KMS-11 (cell line): ENCODE measurements at regions not wholly inside any gene's neighbourhood (a gene's known extent, or its start where the extent isn't known, plus 50 kb on each side); places are given as distances from the start of the nearest gene placed in this dataset.

ENCODE experiments used
- H2AFZ ChIP-seq: fragments of 200-600 bp; sonication (generic); 2 replicates; pipeline ENCODE4 v1.6.1; 2016; ENCODE audit warnings: antibody characterized with exemption, mixed run types, low read depth
- H3K27ac ChIP-seq: fragments of 200-600 bp; sonication (generic); 2 replicates; pipeline ENCODE4 v1.6.1; 2016; ENCODE audit warnings: mild to moderate bottlenecking, mixed run types
- H3K27me3 ChIP-seq: fragments of 200-600 bp; sonication (generic); 2 replicates; pipeline ENCODE4 v1.6.1; 2017; ENCODE audit warnings: mild to moderate bottlenecking, low read depth, mixed run types, moderate library complexity; ENCODE audit not compliant: insufficient read depth
- H3K36me3 ChIP-seq: fragments of 200-600 bp; sonication (generic); 2 replicates; pipeline ENCODE4 v1.6.1; 2017; ENCODE audit warnings: mild to moderate bottlenecking, mixed run types; ENCODE audit not compliant: insufficient read depth
- H3K4me1 ChIP-seq: fragments of 200-600 bp; sonication (generic); 2 replicates; pipeline ENCODE4 v1.6.1; 2016; ENCODE audit warnings: mild to moderate bottlenecking, low read depth, mixed run types; ENCODE audit not compliant: poor library complexity, severe bottlenecking
- H3K4me2 ChIP-seq: fragments of 200-600 bp; sonication (generic); 2 replicates; pipeline ENCODE4 v1.7.0; 2016; ENCODE audit warnings: mild to moderate bottlenecking, mixed run types
- H3K4me3 ChIP-seq: fragments of 200-600 bp; sonication (generic); IDR thresholded peaks from 2 replicates; pipeline ENCODE4 v1.6.1; 2017; ENCODE audit warnings: low read depth, low read length, mixed read lengths; ENCODE audit not compliant: insufficient read depth
- H3K79me2 ChIP-seq: fragments of 200-600 bp; sonication (generic); 2 replicates; pipeline ENCODE4 v1.6.1; 2016; ENCODE audit warnings: low read depth, mixed run types; ENCODE audit not compliant: insufficient read depth
- H3K9ac ChIP-seq: fragments of 200-600 bp; sonication (generic); 2 replicates; pipeline ENCODE4 v1.6.1; 2016; ENCODE audit warnings: mild to moderate bottlenecking, mixed run types
- H4K20me1 ChIP-seq: fragments of 200-600 bp; sonication (generic); 2 replicates; pipeline ENCODE4 v1.6.1; 2016; ENCODE audit warnings: mild to moderate bottlenecking, mixed run types; ENCODE audit not compliant: insufficient read depth
- CTCF ChIP-seq: fragments of 200-600 bp; sonication (generic); conservative IDR thresholded peaks from 2 replicates; pipeline ENCODE4 v1.6.1; 2017; ENCODE audit warnings: low read depth, mild to moderate bottlenecking, antibody characterized with exemption, low read length, moderate library complexity, mixed read lengths

GRCh38 chr15:70437882-70438451 lies 325.4 kb downstream of the UACA start:
- no peaks in the 10 kb centered on the region for H3K36me3 ChIP-seq
- no peak overlapping the region for H3K4me2 ChIP-seq
- no peak overlapping the region for H3K4me3 ChIP-seq
- TF ChIP-seq CTCF, result no peak
- no peak overlapping the region for H3K27ac ChIP-seq
- H3K27me3 ChIP-seq, result no peaks in the 10 kb centered on the region
- H2AFZ ChIP-seq, result no peak overlapping the region
- no peaks in the 10 kb centered on the region for H3K79me2 ChIP-seq
- peaks cover 42% of the 10 kb centered on the region for H3K4me1 ChIP-seq
- no peak overlapping the region for H3K9ac ChIP-seq
- no peaks in the 10 kb centered on the region for H4K20me1 ChIP-seq

GRCh38 chr15:70437089-70437488 lies 326.3 kb downstream of the UACA start:
- Histone ChIP-seq H3K4me2 (peak overlapping the region; percentile 55; the same call in 1 of the 2 replicates), H3K4me3 (no peak overlapping the region), H2AFZ (peak overlapping the region; percentile 53; the same call in 1 of the 2 replicates), H3K4me1 (peaks cover 42% of the 10 kb centered on the region), H3K27me3 (no peaks in the 10 kb centered on the region), H4K20me1 (no peaks in the 10 kb centered on the region), H3K36me3 (no peaks in the 10 kb centered on the region), H3K79me2 (no peaks in the 10 kb centered on the region), H3K9ac (no peak overlapping the region), H3K27ac (0 out of 2 replicates have a peak overlapping the region, but pooled peaks have one; percentile 71)
- TF ChIP-seq CTCF, result no peak

GRCh38 chr15:70436428-70436827 lies 326.9 kb downstream of the UACA start:
- no peaks in the 10 kb centered on the region for H4K20me1 ChIP-seq
- H3K27ac ChIP-seq, result peak overlapping the region; percentile 71
- H3K4me2 ChIP-seq, result peak overlapping the region; percentile 55

GRCh38 chr15:70435872-70436271 lies 327.5 kb downstream of the UACA start:
- Histone ChIP-seq H3K27me3 (no peaks in the 10 kb centered on the region), H3K36me3 (no peaks in the 10 kb centered on the region), H3K4me1 (peaks cover 42% of the 10 kb centered on the region), H3K4me3 (no peak overlapping the region), H4K20me1 (no peaks in the 10 kb centered on the region), H3K79me2 (no peaks in the 10 kb centered on the region), H3K4me2 (peak overlapping the region; percentile 55), H2AFZ (peak overlapping the region; percentile 53), H3K27ac (peak overlapping the region; percentile 71), H3K9ac (peak overlapping the region; percentile 1; the same call in 1 of the 2 replicates)
- TF ChIP-seq CTCF, result no peak

More at GRCh38 chr15:70436428-70436827, 326.9 kb downstream of the UACA start:
- Histone ChIP-seq H2AFZ (peak overlapping the region; percentile 53; the same call in 1 of the 2 replicates), H3K4me1 (peaks cover 42% of the 10 kb centered on the region), H3K27me3 (no peaks in the 10 kb centered on the region), H3K4me3 (no peak overlapping the region), H3K36me3 (no peaks in the 10 kb centered on the region), H3K79me2 (no peaks in the 10 kb centered on the region), H3K9ac (peak overlapping the region; percentile 1; the same call in 1 of the 2 replicates)
- TF ChIP-seq CTCF, result no peak
